Activated CD8-positive, alpha-beta memory T cell treated with anti-CD3 and anti-CD28 coated beads for 24 hours (primary cell): ENCODE measurements at regions not wholly inside any gene's neighbourhood (a gene's known extent, or its start where the extent isn't known, plus 50 kb on each side); places are given as distances from the start of the nearest gene placed in this dataset.

Experiments
- DNase-seq: peaks from one replicate; pipeline ENCODE4 v3.0.0-alpha.2; 2020

- DNase-seq, result no peak
Observed at GRCh38 chr21:40990366-40990765, 143.4 kb upstream of the DSCAM start.

GRCh38 chr21:40997831-40998230, 150.9 kb upstream of the DSCAM start:
- no peak for DNase-seq

DNA sequence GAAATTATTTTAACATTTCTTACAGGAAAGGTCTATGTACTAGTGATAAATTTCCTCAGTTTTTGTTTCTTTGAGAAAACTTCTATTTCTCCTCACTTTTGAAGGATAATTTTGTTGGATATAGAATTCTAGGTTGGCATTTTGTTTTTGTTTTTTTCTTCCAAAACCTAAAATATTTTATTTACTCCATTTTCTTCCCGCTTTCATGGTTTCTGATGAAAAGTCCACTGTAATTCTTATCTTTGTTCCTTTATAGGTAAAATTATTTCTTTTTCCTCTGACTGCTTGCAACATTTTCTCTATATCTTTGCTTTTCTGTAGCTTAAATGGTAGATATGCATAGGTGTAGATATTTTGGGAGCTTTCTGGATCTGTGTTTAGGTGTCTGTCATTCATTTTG, 153.9 kb upstream of the DSCAM start:
- no peak for DNase-seq

GRCh38 chr21:41006636-41007035, 159.7 kb upstream of the DSCAM start:
- DNase-seq, result no peak

- DNase-seq, result no peak
Observed at GRCh38 chr21:41008351-41008750, 159.6 kb upstream of the BACE2 start.

GRCh38 chr21:41008974-41009373, 159.0 kb upstream of the BACE2 start:
- no peak for DNase-seq

- no peak for DNase-seq
Observed at GRCh38 chr21:41009398-41010100, 158.4 kb upstream of the BACE2 start.

DNA sequence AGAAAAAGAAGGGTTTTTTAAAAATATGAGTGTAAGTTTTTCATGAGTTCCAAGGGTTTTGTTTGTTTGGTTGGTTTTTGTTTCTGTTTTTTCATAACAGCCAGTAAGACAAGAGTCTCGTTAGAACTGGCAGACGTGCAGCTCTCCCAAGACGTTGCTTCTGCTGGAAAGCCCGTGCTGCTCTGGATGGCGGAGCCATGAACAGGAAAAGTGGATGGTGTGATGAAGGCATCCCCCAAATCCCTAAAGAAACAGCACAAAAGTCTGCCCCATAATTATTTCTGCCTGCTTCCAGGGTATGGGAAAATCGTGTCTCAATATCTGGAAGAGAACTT, 157.9 kb upstream of the BACE2 start:
- no peak for DNase-seq

- no peak for DNase-seq
Observed at GRCh38 chr21:41011098-41011731, 156.7 kb upstream of the BACE2 start.

- DNase-seq, result no peak
Observed at GRCh38 chr21:41011951-41012366, 156.0 kb upstream of the BACE2 start.

DNA sequence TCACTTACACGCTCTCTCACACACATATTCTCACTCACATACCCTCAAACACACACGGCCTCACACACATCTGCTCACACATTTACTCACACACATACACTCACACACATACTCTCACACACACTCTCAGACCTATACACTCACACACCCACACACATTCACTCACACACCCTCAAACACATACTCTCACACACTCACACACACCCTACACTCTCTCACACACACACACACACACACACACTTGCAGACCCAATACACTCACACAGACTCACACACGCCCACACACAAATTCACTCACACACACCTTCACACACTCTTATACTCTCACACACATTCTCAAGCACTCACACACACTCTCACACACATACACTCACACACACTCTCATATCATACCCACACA, 155.5 kb upstream of the BACE2 start:
- DNase-seq, result no peak

DNA sequence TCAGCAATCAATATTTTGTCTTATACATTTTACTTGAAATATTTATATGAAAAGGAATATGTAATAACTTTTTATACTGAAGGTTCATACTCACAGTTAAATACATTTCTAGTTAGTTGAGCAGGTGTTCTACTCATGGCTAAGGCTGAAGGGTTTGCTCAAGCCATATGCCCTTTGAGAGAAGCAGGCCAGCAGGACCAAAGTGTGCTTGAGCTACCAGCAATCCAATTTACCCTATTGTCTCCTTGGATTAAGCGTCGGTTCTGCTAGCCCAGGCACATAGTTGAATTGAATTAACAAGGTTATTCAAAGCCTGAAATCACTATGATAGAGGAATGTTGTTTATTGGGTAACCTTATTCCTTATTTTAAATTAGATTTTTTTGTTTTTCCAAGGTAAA, 151.5 kb upstream of the BACE2 start:
- DNase-seq, result no peak

GRCh38 chr21:41018431-41018830, 149.5 kb upstream of the BACE2 start:
- DNase-seq, result no peak

- no peak for DNase-seq
Observed at GRCh38 chr21:41023936-41024335, 144.0 kb upstream of the BACE2 start.

- no peak for DNase-seq
Observed at GRCh38 chr21:41024341-41024740, 143.6 kb upstream of the BACE2 start.

GRCh38 chr21:41024746-41025254, 143.2 kb upstream of the BACE2 start:
- no peak for DNase-seq

- DNase-seq, result no peak
Observed at GRCh38 chr21:41029571-41029970, 138.4 kb upstream of the BACE2 start.

GRCh38 chr21:41031701-41032220, 136.2 kb upstream of the BACE2 start:
- no peak for DNase-seq

- no peak for DNase-seq
Observed at GRCh38 chr21:41032541-41032940, 135.4 kb upstream of the BACE2 start.

- no peak for DNase-seq
Observed at GRCh38 chr21:41037212-41037611, 130.7 kb upstream of the BACE2 start.

DNA sequence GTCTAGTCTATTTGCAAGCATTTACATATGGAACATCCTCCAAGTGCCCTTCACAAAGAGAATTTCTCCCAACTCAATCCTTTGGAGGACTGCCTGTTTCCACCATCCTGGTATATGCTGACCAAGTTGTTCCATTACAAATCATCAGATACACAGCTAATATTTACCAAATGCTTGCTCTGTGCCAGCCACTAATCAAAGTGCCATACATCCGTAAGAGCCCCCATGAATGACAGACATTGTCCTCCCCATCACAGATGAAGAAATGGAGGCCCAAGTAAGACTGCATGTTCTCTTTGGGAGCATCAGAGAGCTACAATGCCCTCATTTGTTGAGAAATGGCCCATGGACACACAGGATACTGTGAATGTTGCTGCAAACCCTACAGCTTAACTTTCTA, 130.0 kb upstream of the BACE2 start:
- DNase-seq, result no peak

GRCh38 chr21:41043014-41043413, 124.9 kb upstream of the BACE2 start:
- DNase-seq, result no peak

DNA sequence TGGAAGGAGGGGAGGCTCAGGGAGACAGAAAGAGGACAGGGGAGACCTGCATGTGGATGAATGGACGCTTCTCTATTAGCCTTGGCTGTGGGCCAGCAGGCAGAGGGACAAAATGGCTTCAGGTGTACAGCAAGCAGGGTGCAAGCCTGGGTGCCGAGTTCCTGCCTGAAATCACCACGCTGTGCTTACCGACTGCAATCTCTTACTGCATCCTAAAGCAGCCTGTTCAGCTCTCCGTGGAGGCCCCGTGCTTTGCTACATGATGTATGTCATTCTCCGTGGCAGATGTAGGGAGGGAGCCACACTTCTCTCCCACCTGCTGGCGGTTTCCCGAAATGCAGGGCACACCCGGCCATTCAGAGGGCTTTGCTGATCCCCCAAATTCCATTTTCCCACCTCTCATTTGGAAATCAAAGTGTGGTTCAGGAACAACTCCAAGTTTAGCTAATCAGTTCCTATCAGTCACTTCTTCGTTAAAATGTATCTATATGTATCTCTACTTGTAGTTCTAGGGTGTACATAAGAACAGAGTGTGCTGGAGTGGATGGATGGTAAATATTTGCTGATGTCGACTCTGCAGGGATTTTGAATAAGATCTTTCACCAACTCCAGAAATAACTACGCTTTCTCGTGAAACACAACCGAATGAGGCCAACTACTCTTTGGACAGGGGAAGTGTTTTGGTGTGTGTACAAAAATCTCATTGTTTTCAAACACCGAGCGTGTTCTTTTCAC, 122.3 kb upstream of the BACE2 start:
- no peak for DNase-seq

DNA sequence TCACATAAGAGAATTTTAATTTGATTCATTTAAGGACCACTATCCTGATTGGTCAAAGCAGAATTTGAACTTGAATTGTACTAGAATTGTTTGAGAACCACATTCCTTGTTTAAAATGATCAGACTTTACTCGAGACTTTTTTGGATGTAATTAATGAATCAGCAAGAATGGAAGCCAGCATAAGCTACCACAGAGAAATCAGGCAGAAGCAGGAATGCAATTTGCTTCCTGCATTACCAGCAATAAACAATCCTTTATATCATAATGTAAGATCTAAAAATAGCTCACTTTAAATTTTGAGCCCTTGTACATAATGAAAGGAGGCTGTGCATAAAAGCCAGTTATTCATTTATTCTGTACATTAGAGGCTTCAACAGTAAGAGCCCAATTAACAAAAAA, 119.8 kb upstream of the BACE2 start:
- no peak for DNase-seq
